Bronchial epithelial cell (primary cell): ENCODE measurements at regions not wholly inside any gene's neighbourhood (a gene's known extent, or its start where the extent isn't known, plus 50 kb on each side); places are given as distances from the start of the nearest gene placed in this dataset.

Experiments used
- DNase-seq: peaks from one replicate; pipeline ENCODE4 v3.0.0-alpha.2; 2010; ENCODE audit warnings: low read depth
- FAIRE-seq: peaks from 2 replicates; lab custom pipeline; 2011; peaks lifted over from hg19 to GRCh38; lab: Jason Lieb, UNC
- H3K27me3 ChIP-seq: 2 replicates; pipeline ENCODE4 v1.5.1; 2011; ENCODE audit warnings: low read length; ENCODE audit not compliant: control insufficient read depth, insufficient read depth
- H3K36me3 ChIP-seq: 2 replicates; pipeline ENCODE4 v1.5.1; 2011; ENCODE audit warnings: low read length; ENCODE audit not compliant: control insufficient read depth, insufficient read depth
- H3K4me3 ChIP-seq: 2 replicates; pipeline ENCODE4 v1.5.1; 2011; ENCODE audit warnings: mild to moderate bottlenecking, low read depth, low read length, control low read depth
- CTCF ChIP-seq: IDR thresholded peaks from 2 replicates; pipeline ENCODE4 v1.5.1; 2011; ENCODE audit warnings: mild to moderate bottlenecking, moderate library complexity, low read length, control low read depth, inconsistent platforms; ENCODE audit not compliant: insufficient read depth, severe bottlenecking

GRCh38 chr18:30730915-30731314, 311.6 kb downstream of the DSC3 start:
- H3K27me3 ChIP-seq = no peaks in the 10 kb centered on the region
- H3K36me3 ChIP-seq = no peaks in the 10 kb centered on the region
- TF ChIP-seq CTCF = no peak
- DNase-seq = no peak
- no peak for FAIRE-seq
- H3K4me3 ChIP-seq = no peak overlapping the region

GRCh38 chr18:30727849-30728248, 314.7 kb downstream of the DSC3 start:
- DNase-seq = no peak
- FAIRE-seq = no peak
- Histone ChIP-seq H3K27me3 (no peaks in the 10 kb centered on the region), H3K36me3 (no peaks in the 10 kb centered on the region), H3K4me3 (no peak overlapping the region)
- no peak for TF ChIP-seq CTCF

GRCh38 chr18:30713299-30713698, 329.2 kb downstream of the DSC3 start:
- H3K27me3 ChIP-seq = no peaks in the 10 kb centered on the region
- H3K4me3 ChIP-seq = no peak overlapping the region
- no peaks in the 10 kb centered on the region for H3K36me3 ChIP-seq
- TF ChIP-seq CTCF = no peak
- no peak for DNase-seq
- FAIRE-seq = no peak

- DNase-seq (no peak), FAIRE-seq (no peak)
- no peak for TF ChIP-seq CTCF
- no peaks in the 10 kb centered on the region for H3K27me3 ChIP-seq
- no peaks in the 10 kb centered on the region for H3K36me3 ChIP-seq
- no peak overlapping the region for H3K4me3 ChIP-seq
These were observed 330.2 kb downstream of the DSC3 start for GRCh38 chr18:30712383-30712782.

- FAIRE-seq = no peak
- no peak for DNase-seq
- no peak overlapping the region for H3K4me3 ChIP-seq
- no peak for TF ChIP-seq CTCF
- no peaks in the 10 kb centered on the region for H3K36me3 ChIP-seq
- no peaks in the 10 kb centered on the region for H3K27me3 ChIP-seq
These were observed 332.9 kb downstream of the DSC3 start for GRCh38 chr18:30709595-30709994.

- FAIRE-seq (no peak), DNase-seq (no peak)
- no peak for TF ChIP-seq CTCF
- H3K27me3 ChIP-seq = no peaks in the 10 kb centered on the region
- H3K36me3 ChIP-seq = no peaks in the 10 kb centered on the region
- H3K4me3 ChIP-seq = no peak overlapping the region
These were observed 336.6 kb downstream of the DSC3 start for GRCh38 chr18:30705943-30706342.
